Tongue (tissue), 1 donor: ENCODE measurements at regions not wholly inside any gene's neighbourhood (a gene's known extent, or its start where the extent isn't known, plus 50 kb on each side); places are given as distances from the start of the nearest gene placed in this dataset.

Source experiments
- DNase-seq: peaks from one replicate; pipeline ENCODE4 v3.0.0-alpha.2; 2015

- no peak for DNase-seq
Measured at GRCh38 chr18:27688581-27688980, 488.3 kb downstream of the CDH2 start.

GRCh38 chr18:27687351-27687979 lies 489.5 kb downstream of the CDH2 start:
- no peak for DNase-seq

DNA sequence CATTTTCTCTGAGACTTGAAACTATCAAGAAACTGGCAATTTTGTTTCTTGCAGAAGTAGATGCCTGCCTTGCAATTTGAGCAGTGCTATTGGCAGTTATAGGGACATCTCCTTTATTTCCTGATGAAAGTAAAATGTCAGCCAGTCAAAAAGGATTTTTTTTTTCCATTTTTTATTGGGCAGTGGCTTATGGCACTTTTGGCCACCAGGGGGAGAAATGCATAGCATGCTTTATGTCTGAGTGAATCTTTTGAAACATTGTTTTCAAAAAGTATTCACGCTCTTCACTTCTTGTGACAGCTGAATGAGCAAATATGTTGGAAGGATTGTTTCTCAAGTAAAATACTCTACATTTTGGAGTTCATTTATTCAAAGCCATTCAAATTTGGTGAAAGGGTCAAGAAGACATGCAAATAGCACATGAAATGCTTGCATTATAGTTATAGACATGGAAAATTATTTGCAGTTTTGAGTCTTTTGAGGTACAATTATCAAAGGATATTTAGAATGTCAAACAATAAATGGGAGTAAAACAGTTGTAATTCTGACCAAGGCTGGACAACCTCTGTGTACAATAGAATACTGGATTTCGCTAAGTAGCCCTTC lies 491.0 kb downstream of the CDH2 start:
- DNase-seq: peak; percentile 59

DNA sequence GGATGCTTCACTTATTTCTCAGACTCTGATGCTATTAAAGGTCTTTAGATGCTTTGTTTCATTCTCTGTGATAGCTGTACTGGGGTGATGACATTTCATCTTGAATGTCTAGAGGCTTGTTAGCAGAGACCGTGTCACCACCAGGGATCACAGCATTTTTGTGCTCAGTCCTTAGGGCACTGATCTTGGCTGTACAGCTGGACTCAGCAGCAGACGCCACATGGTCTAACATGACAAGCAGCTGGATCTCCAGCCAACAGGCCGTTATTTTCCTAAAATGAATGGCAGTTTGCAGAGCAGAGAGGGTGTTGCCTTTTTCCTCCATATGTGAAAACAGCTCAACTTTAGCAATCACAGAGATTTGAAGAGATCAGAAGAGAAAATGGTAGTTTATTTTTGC lies 491.8 kb downstream of the CDH2 start:
- peak; percentile 12 for DNase-seq

- no peak for DNase-seq
Measured at GRCh38 chr18:27674411-27674810, 489.3 kb upstream of the CHST9 start.

GRCh38 chr18:27673861-27674260 lies 488.8 kb upstream of the CHST9 start:
- DNase-seq: no peak

- no peak for DNase-seq
Measured at GRCh38 chr18:27668158-27668557, 483.1 kb upstream of the CHST9 start.

DNA sequence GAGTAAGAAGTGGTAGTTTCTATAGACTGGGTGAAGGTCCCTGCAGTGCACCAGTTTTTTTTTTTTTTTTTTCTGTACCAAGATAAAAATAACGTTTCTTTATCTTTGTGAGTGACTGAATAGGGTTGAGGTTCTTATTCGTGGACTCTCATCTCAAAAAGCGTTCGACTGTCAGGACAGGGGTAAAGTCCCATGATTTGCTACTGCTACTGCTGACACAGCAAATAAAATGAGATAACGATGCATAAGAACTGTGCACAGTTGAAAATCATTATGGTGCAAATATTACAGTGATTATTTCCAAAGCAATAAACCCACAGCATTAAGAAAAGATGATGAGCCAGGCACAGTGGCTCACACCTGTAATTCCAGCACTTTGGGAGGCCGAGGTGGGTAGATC lies 482.0 kb upstream of the CHST9 start:
- no peak for DNase-seq

DNA sequence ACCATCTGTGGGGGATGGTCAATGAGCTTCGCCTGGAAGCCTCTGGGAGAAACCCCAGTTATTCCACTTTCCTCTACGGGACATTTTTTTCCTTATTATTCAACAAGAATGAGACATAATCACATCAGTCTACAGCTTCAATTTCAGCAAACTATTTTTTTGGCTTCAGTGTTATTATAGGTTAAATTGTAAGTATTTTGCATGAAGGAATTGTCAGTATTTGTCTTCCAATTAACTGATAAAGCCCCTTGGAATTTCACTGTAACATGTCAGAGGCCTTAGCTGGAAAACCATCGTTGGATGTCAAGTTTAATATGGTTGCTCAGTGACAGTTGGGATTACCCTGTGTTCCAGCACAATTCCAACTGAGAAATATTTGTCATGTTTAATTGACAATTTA lies 480.9 kb upstream of the CHST9 start:
- DNase-seq: no peak

DNA sequence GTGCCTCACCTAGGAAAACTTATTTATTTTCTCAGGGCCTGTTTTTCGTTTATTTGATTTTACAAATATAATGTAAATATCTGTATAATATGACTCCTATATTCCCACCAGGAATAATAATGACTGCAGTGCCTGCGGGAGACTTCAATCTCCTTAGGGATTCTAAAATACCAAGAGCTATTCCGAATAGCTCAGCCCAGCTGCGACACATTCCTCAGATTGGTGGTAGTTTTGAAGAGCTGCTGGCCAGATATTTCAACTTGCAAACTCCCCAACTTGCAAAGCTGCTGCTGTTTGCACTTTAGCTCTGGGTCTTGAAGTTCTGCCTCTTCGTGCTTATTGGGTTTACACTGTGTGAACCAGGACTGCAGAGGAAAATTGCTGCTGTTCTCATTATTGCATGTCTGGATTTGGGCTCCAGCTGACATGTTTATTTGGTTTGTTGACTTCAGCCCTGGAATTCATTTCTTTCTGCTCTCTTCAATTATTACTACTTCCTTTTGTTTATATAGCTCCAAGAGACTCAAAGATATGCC lies 480.2 kb upstream of the CHST9 start:
- peak; percentile 14 for DNase-seq

- no peak for DNase-seq
Measured at GRCh38 chr18:27662949-27663348, 477.8 kb upstream of the CHST9 start.

DNA sequence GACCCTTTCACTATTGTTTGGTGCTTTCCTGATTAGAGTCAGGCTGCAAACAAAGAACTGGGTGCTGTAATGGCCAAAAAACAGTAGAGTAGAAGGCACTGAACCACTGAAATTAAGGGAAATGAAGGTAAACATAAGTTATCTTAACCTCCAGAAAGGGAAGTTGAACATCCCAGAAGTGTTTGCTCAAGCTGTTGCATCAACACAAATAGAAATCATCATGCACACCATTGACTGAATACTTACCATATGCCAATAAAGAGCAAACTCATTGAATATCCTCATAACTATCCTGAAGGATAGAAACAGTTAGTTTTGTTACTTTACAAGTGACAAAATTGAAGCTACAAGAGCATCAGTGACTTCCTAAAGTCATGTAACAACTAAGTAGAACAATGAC lies 477.4 kb upstream of the CHST9 start:
- no peak for DNase-seq

DNA sequence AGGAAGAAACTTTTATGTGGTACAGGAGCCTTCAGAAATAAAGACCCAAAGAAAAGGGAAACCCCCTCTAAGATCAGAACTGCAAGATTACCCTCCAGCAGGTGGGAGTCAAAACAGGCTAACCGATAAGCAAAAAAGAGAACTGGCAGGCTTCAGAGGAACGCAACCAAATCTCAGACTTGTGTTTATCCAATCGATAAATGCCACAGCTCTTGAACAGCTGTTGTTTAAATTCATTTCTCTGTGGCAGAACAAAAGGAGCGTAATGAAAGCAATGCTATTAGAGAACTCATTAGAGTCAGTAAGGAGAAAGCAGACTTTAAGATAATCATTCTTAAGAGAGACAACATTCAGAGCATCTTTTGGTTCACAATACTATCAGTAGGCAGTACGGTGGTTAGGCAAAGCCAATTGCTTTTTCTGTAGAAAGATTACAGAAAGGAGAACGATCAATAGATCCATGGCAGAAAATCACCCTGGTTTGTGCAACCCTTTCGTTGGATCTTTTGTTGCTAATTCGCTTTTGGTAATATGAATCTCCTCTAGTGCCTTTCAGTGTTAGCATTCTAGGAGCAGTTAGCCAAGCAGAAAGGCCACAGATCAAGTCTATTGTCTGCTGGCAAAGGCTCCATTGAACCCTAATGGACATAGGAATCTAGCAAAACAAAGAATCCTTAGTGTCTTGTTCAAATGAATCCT lies 476.4 kb upstream of the CHST9 start:
- DNase-seq: peak; percentile 22

DNA sequence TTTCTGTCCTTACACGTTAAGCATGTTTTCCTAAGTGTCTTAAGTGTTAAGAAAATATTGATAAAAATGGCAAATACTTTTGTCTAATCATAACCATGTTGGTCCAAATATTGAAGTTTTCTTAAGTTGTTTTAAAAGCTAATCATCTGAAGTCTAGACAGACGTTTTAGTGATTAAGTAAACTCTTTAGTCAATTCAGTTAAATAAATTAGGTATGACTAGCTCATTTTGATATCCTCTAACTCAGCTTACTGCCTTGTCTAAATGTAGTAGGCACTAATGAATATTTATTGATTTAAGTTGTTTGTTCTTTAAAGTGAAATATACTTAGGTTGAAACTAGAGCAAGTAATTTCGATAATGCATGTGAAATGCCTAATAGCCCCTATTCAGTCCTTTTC lies 471.8 kb upstream of the CHST9 start:
- no peak for DNase-seq

DNA sequence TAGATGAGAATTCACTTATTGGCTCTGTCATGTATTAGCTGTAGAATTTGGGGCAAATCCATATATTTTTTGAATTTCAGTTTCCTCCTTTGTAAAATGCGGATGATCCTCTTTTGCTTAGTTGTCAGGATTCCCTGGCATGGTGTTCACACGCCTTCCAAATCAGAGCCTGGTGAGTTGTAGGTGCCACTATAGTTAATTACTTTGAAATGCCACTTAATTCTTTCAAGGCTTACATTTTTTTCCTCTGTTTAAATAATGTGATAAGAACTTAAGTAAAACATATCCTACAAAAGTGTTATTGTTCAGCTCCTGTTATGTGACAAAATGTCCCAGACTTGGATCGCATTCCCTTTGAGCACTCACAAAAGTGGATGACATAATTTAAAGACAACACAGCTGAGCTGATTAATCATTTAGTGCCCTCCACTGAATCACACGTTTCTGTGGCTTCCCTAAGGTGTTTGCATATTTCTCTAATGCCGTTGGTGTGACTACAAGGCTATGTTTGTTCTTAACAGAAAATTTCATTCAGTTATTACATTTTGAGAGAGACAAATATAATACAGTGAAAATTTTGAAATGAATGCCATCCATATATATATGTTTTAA lies 471.2 kb upstream of the CHST9 start:
- no peak for DNase-seq

DNA sequence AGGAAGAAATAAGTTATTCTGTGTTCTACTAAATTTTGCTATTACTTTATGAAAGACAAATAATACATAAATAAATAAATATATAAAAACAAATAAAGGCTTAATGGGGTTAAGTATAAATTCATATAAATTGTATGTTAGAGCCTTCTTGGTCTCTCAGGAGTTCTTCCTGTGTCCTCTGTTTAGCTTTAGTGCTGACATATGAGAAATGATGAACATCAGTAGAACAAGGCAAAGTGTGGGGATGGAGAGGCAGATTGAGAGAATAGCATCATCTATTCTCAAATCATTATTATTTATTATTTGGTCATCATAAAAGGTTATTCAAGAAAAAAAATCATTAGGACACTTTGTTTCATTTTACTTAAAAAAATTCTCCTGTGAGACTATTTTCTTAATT lies 468.1 kb upstream of the CHST9 start:
- no peak for DNase-seq

GRCh38 chr18:27652480-27653121 lies 467.5 kb upstream of the CHST9 start:
- no peak for DNase-seq

DNA sequence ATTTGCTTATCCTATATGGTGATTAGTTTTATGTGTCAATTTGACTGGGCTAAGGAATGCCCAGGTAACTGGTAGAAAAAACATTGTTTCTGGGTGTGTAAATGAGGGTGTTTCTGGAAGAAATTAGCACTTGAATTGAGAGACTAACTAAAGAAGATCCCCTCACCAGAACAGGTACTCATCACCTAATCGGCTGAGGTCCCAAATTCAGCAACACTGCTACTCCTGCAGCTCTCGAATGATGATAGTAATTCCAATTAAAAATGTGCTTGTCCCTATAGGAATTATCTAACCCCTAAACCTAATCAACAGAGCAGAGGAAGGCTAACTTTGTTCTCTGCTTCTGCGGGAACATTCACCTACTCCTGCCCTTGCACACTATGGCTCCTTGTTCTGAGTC lies 464.5 kb upstream of the CHST9 start:
- no peak for DNase-seq

GRCh38 chr18:27645929-27646328 lies 460.8 kb upstream of the CHST9 start:
- no peak for DNase-seq

- no peak for DNase-seq
Measured at GRCh38 chr18:27636576-27637085, 451.5 kb upstream of the CHST9 start.

DNA sequence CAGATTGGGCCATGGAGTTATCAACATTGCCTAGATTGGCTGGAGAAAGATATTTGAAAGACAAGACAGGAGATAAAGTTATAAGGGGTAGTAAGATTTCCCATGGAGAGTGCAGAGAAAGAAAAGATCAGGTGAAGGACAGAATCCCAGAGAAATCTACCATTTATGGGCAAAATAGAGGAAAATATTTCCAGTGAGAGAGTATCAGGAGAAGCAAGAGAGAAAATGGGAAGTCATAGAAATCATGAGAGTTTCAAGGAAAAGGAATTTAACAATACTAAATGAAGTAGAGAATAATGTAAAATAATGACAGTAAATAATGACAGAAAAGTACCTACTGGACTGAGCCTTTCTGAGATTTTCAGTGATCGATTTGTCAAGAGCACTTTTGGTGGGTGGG lies 447.6 kb upstream of the CHST9 start:
- no peak for DNase-seq

GRCh38 chr18:27627927-27628326 lies 442.8 kb upstream of the CHST9 start:
- no peak for DNase-seq
